Heart left ventricle (tissue), 13 donors: ENCODE measurements at regions not wholly inside any gene's neighbourhood (a gene's known extent, or its start where the extent isn't known, plus 50 kb on each side); places are given as distances from the start of the nearest gene placed in this dataset.

Source experiments
- CTCF ChIP-seq, 12 donors: fragments of 200-600 bp; sonication (generic) in 4 of 12; IDR thresholded peaks; one replicate each; pipeline versions ENCODE4 v1.5.0 to v1.8.0; 2018 to 2022; ENCODE audit warnings: antibody characterized with exemption in 12 of 12, mild to moderate bottlenecking in 5 of 12
- POLR2A ChIP-seq, 2 donors: fragments of 450-650 bp; IDR thresholded peaks; one replicate each; pipeline ENCODE4 v1.6.1; 2017; ENCODE audit warnings: antibody characterized with exemption in 2 of 2, mild to moderate bottlenecking in 2 of 2, moderate library complexity in 2 of 2
- donor health status: ischemic (EF 13 %, LVEDD 7.1; RV severe dilation, severe dysfunction).
- donor health status: DM: no; HTN: yes; CAD: no.
- donor health status: DM: no; HTN: no; CAD: no.
- donor health status: ischemic (EF 25% LVEDD 6.9; RV normal size, moderate dysfunction).
- donor health status: ischemic (EF 25% LVEDD 5.7; RV mildly dilated, moderate dysfunction).
- donor health status: ischemic (EF 35%, LVEDD 5.7; RV mildly dilated, moderate dysfunction).
- donor health status: nonischemic (EF 11% LVEDD 7.7; RV severe dilation, severe dysfunction).
- donor health status: DM: yes; HTN: yes; CAD: no.
- donor health status: PGD.
- donor health status: ischemic (EF 29% LVEDD 5.4; RV normal size, mild dysfunction).
- donor health status: nonischemic (EF 23%, LVEDD 6.1; RV moderate dilation, normal function).

- TF ChIP-seq CTCF (IDR thresholded peaks at IDR 0.05) (no peak), POLR2A (IDR thresholded peaks at IDR 0.05) (no peak)
These were observed 1073.9 kb downstream of the PLOD2 start for GRCh38 chr3:145087038-145087437.
